B cell (primary cell): ENCODE measurements at regions not wholly inside any gene's neighbourhood (a gene's known extent, or its start where the extent isn't known, plus 50 kb on each side); places are given as distances from the start of the nearest gene placed in this dataset.

Source experiments
- EZH2 ChIP-seq: IDR thresholded peaks from 2 replicates; pipeline ENCODE4 v1.6.1; 2012; ENCODE audit warnings: borderline replicate concordance, low read depth, mild to moderate bottlenecking, moderate library complexity, low read length; ENCODE audit not compliant: insufficient read depth, poor library complexity, severe bottlenecking
- TF ChIP-seq, protein P1 (sequence below): fragments of 200-600 bp; IDR thresholded peaks from one replicate; pipeline ENCODE4 v1.8.0; 2022; ENCODE audit warnings: antibody characterized with exemption, mild to moderate bottlenecking

DNA sequence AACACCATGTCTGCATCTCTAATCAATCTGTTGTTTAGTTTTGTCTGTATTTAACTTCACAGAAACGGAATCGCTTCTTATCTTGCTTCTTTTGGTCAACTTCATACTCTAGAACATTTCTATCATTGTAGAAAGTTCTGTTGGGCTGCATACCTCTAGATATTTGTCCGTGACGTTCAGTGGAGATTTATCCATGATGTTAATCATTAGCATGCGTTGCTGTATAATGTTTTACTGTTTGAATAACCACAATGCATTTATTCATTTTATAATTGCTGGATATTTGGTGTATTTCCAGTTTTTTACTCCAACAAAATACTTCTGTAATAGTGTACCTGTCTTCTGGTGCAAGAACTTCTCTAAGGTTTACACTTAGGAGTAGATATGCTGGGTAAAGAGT is 96.2 kb upstream of the GDNF start:
- TF ChIP-seq, protein P1, sequence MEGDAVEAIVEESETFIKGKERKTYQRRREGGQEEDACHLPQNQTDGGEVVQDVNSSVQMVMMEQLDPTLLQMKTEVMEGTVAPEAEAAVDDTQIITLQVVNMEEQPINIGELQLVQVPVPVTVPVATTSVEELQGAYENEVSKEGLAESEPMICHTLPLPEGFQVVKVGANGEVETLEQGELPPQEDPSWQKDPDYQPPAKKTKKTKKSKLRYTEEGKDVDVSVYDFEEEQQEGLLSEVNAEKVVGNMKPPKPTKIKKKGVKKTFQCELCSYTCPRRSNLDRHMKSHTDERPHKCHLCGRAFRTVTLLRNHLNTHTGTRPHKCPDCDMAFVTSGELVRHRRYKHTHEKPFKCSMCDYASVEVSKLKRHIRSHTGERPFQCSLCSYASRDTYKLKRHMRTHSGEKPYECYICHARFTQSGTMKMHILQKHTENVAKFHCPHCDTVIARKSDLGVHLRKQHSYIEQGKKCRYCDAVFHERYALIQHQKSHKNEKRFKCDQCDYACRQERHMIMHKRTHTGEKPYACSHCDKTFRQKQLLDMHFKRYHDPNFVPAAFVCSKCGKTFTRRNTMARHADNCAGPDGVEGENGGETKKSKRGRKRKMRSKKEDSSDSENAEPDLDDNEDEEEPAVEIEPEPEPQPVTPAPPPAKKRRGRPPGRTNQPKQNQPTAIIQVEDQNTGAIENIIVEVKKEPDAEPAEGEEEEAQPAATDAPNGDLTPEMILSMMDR, result no peak
- TF ChIP-seq EZH2, result no peak
